ENCODE measurements at regions not wholly inside any gene's neighbourhood (a gene's known extent, or its start where the extent isn't known, plus 50 kb on each side); places are given as distances from the start of the nearest gene placed in this dataset.

- Mint-ChIP-seq H3K9me3 (no peaks in the 10 kb centered on the region), H3K36me3 (ENCODE audit: low read depth) (no peaks in the 10 kb centered on the region), H3K27me3 (ENCODE audit: insufficient read depth) (peaks cover 3% of the 10 kb centered on the region; the same call in 1 of the 2 replicates), H3K4me3 (no peak overlapping the region), H3K4me1 (ENCODE audit: low read depth) (no peaks in the 10 kb centered on the region), H3K27ac (no peak overlapping the region)
- no peak for DNase-seq
- TF ChIP-seq, protein P1, sequence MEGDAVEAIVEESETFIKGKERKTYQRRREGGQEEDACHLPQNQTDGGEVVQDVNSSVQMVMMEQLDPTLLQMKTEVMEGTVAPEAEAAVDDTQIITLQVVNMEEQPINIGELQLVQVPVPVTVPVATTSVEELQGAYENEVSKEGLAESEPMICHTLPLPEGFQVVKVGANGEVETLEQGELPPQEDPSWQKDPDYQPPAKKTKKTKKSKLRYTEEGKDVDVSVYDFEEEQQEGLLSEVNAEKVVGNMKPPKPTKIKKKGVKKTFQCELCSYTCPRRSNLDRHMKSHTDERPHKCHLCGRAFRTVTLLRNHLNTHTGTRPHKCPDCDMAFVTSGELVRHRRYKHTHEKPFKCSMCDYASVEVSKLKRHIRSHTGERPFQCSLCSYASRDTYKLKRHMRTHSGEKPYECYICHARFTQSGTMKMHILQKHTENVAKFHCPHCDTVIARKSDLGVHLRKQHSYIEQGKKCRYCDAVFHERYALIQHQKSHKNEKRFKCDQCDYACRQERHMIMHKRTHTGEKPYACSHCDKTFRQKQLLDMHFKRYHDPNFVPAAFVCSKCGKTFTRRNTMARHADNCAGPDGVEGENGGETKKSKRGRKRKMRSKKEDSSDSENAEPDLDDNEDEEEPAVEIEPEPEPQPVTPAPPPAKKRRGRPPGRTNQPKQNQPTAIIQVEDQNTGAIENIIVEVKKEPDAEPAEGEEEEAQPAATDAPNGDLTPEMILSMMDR (IDR thresholded peaks at IDR 0.05), result no peak
Observed at GRCh38 chr1:86296305-86297205, 99.6 kb downstream of the ODF2L start.

DNA sequence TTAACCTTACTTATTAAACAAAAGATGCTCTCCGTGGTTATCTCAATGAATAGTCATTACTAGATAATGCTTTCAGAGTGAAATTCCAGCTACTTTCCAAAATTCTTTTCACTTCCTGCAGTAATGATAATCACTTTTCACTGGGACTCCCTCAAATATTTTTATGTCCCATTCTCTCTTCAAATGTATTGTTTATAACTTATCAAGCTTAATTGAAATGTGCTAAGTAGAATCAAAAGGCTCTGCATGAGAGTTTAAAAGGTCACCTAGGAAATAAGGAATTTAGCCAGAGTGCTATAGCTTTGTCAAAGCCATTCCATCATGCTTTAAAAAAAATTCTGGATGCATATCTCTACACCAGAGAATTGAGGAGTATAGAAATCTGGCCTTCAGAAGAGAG lies 106.4 kb downstream of the ODF2L start:
- DNase-seq, result no peak
- no peak overlapping the region for H3K4me3 Mint-ChIP-seq

GRCh38 chr1:86289161-86289560 lies 107.0 kb downstream of the ODF2L start:
- no peak for DNase-seq
- Mint-ChIP-seq H3K9me3 (no peaks in the 10 kb centered on the region), H3K4me1 (ENCODE audit: low read depth) (no peaks in the 10 kb centered on the region), H3K4me3 (no peak overlapping the region), H3K27me3 (ENCODE audit: insufficient read depth) (peaks cover 3% of the 10 kb centered on the region; the same call in 1 of the 2 replicates), H3K27ac (no peak overlapping the region), H3K36me3 (ENCODE audit: low read depth) (no peaks in the 10 kb centered on the region)
- TF ChIP-seq, protein P1 (IDR thresholded peaks at IDR 0.05), result no peak

More for the DNA sequence above, 106.4 kb downstream of the ODF2L start:
- Mint-ChIP-seq H3K4me1 (ENCODE audit: low read depth) (no peaks in the 10 kb centered on the region), H3K27me3 (ENCODE audit: insufficient read depth) (peaks cover 3% of the 10 kb centered on the region; the same call in 1 of the 2 replicates), H3K36me3 (ENCODE audit: low read depth) (no peaks in the 10 kb centered on the region), H3K27ac (no peak overlapping the region), H3K9me3 (no peaks in the 10 kb centered on the region)
- TF ChIP-seq, protein P1 (IDR thresholded peaks at IDR 0.05), result no peak

DNA sequence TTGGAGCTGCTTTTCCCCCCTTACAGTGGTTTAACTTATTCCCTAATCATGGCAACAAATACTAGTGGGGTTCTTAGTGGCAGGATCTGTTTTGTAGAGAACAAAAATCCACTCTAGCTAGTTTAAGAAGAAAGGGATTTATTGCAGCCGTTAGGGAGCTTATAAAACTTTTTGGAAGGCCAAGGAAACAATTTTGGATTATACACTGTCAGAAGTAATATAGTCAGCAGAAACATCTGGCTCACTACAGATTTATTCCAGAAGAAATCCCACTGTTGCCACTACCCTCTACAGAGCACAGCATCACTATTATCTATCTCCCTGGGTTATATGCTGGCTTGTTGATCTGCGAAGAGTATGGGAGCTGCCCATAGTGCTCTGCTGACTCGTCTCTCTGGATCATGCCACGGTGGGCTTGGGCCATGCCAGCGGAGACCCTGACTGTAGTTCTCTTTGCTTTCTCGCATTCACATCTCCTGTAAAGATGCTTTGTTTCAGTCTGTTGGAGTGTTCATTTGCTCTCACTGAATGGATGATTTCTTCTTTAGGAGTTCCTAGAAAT lies 107.5 kb downstream of the ODF2L start:
- peaks cover 3% of the 10 kb centered on the region; the same call in 1 of the 2 replicates for H3K27me3 Mint-ChIP-seq (ENCODE audit: insufficient read depth)
- H3K9me3 Mint-ChIP-seq, result no peaks in the 10 kb centered on the region
- TF ChIP-seq, protein P1 (IDR thresholded peaks at IDR 0.05), result no peak
- DNase-seq, result no peak
- no peaks in the 10 kb centered on the region for H3K36me3 Mint-ChIP-seq (ENCODE audit: low read depth)
- no peak overlapping the region for H3K27ac Mint-ChIP-seq
- no peak overlapping the region for H3K4me3 Mint-ChIP-seq
- H3K4me1 Mint-ChIP-seq (ENCODE audit: low read depth), result no peaks in the 10 kb centered on the region

GRCh38 chr1:86285796-86286195 lies 110.3 kb downstream of the ODF2L start:
- H3K4me3 Mint-ChIP-seq, result no peak overlapping the region
- no peak overlapping the region for H3K27ac Mint-ChIP-seq
- peaks cover 2% of the 10 kb centered on the region; the same call in 1 of the 2 replicates for H3K27me3 Mint-ChIP-seq (ENCODE audit: insufficient read depth)
- no peaks in the 10 kb centered on the region for H3K36me3 Mint-ChIP-seq (ENCODE audit: low read depth)
- DNase-seq, result no peak
- no peaks in the 10 kb centered on the region for H3K9me3 Mint-ChIP-seq
- TF ChIP-seq, protein P1 (IDR thresholded peaks at IDR 0.05), result no peak
- no peaks in the 10 kb centered on the region for H3K4me1 Mint-ChIP-seq (ENCODE audit: low read depth)

Data from HFFc6 (cell line).